HG03159 (cell line): ENCODE measurements at regions not wholly inside any gene's neighbourhood (a gene's known extent, or its start where the extent isn't known, plus 50 kb on each side); places are given as distances from the start of the nearest gene placed in this dataset.

Source experiments
- ATAC-seq: cut with Tn5 transposase; IDR thresholded peaks from one replicate; pipeline ENCODE4 v1.9.1; 2021; ENCODE audit warnings: mild to moderate bottlenecking, moderate library complexity; ENCODE audit not compliant: unreplicated experiment

GRCh38 chr19:33946535-33947264, 150.0 kb downstream of the KCTD15 start:
- ATAC-seq, result no peak

DNA sequence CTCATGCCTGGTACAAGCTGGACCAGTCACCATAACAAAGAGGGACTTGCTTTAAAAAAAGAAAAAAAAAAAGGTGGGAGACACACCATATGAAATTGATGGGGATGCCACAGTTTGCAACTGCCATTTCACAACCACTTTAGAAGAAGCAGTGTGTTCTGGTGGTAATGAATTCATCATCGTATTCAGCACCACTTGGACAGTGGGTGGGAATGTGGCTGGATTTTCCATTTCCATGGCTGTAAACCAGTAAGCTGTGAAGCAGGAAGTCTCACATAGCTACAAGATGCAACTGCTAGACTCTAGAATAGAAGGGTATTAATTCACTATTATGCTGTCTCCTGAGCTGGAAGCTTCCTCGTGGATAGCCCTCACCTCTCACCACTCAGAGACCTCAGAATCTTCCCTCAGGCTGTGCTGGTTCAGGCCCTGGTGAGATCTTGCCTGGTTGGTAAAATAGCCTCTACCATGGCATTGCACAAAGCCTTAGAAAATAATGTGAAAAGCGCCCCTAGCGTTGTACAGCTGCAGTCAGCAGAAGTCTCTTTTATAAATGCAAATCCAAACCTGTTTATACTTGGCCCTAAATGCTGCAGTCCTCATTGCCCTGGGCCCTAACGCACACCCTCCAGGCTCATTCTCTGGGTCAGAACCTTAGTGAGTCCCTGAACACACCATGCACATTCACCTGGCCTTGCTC, 150.7 kb downstream of the KCTD15 start:
- ATAC-seq, result no peak

DNA sequence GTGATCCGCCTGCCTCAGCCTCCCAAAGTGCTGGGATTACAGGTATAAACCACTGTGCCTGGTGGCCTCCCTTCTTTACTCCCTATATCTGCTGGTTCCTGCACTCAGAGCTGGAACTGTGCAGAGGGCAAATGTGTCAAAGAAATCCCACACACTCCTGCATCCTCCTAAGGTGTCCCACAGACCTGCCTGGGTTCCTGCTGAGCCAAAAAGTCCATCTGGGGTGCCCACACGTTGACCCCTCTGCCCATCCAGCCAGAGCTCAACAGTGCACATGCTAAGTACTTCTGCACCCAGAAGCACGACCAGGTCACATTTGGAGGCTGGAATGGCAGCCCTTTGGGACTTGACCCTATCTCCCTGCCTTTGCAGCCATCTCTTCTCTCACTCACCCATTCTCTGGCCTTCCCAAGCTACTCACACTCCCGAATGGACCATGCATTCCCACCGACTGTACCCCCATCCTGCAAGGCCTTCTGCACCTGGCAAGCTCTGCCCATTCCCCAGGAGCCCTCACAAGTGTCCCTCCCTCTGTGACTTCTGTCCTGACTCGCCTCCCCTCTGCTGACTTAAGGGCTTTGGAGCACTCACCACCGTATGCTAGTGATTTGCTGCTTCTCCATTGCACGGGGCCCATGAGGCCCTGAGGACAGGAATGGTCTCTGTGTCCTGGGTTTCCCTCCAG, 152.1 kb downstream of the KCTD15 start:
- ATAC-seq, result no peak

DNA sequence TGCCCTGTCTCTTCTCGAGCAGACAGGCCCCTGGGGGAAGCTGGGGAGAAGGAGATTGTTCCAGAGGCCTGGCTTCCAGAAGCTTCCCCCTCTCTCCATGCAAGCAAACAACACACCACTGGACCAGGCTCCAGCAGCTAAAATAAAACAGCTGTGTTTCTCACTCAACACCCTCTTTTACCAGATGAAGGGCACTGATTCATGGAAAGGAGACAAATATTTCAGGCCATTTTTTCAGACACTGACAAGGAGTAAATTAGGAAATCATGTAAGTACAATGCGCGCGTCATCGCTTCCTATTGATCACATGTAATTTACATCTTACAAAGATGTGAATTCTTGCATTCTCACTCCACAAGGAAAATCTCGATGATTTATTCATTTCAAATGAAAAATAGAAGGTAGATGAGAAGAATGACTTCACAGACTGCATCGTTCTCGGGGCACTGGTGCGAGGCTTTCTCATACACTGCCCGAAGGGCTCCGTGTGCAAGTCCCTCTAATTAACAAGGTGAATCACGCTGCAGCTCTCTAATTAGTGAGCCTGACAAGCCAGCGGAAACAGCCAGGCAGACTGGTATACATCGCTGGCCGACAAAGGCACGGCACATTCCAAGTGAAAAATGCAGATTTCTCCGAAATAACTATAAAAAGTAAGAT, 153.6 kb downstream of the KCTD15 start:
- ATAC-seq, result no peak

DNA sequence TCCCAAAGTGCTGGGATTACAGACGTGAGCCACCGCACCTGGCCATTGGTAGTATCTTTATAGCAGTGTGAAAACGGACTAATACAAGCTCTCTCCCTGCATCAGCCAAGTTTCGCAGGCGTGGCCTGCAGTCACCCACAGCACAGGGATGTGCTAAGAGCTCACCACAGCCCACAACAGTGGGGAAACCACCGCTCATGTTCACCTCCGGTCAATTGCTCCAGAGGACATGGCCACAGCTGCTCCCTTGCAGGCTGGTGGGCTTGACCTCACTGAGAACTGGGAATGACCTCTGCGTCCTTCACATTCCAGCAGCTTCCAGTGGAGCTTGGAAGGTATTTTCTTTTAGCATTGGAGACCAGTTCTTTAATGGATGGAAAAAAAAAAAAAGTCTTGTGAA, 156.4 kb downstream of the KCTD15 start:
- ATAC-seq, result no peak

DNA sequence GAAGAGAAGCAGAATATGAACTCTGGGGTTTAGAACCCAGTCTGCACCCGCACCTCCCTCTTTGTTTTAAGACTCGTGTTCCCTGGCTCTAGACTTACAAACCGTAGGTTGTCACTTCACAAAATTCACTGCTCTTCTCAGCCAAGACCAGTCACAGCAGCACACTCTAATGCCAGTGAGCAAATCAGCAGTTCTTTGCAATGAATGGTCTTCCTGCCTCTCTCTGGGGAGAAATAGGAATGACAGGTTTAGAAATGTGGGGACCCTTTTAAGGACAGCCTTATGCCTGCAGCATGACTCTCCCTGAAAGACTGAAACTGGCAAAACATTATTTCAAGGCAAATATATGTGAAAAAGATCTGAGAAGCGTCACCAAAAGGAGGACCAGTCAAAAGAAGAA, 156.9 kb downstream of the KCTD15 start:
- no peak for ATAC-seq

DNA sequence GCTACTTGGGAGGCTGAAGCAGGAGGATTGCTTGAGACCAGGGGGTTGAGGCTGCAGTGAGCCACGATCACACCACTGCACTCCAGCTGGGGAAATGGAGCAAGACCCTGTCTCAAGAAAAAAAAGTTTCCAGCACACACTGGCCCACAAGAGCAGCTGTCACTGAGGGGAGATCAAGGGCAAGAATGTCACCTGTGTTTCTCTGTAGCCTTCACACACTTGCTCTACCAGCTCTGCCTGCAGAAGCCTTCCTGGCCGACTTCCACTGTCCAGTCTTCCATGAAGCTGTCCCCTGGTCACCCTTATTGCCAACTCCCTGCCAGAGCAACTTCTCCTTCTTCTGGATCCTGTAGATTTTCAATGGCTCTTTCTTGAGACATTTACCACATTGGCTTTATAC, 158.0 kb downstream of the KCTD15 start:
- no peak for ATAC-seq

DNA sequence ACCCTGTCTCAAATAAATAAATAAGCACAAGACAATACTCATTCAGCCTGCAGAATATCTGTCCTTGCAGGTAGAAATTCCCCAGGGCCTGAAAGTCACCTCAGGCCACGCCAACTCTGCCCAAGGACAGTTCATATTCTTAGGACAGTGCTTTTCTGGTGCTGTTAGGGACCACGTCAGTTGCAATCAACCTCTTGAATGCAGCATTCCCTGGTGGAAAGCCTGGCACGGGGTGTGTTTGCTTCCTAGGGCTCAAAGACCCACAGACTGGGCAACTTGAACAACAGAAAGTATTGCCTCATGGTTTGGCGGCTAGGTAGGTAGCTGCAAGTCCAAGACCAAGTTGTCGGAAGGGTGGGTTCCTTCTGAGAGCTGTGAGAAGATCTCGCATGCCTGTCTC, 160.3 kb downstream of the KCTD15 start:
- no peak for ATAC-seq

DNA sequence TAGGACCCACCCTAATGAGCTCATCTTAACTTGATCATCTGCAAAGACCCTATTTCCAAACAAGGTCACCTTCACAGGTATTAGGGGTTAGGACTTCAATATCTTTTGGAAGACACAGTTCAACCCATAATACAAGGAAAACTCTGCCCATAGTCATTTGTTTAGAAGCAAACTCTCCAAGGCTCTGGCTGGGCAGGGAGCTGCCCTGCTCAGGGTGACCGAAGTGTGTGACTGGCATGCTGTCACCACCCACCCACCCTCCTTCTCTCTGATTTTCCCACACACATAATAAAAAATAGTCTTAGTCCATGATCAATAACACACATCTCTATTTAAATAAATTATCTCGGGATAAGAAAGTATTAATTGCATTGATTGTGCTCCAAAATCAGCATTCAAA, 161.1 kb downstream of the KCTD15 start:
- ATAC-seq, result no peak

- ATAC-seq, result no peak
These were observed 163.9 kb downstream of the KCTD15 start for GRCh38 chr19:33960566-33960965.

GRCh38 chr19:33962161-33962560, 165.5 kb downstream of the KCTD15 start:
- ATAC-seq, result no peak

- ATAC-seq, result no peak
These were observed 166.8 kb downstream of the KCTD15 start for GRCh38 chr19:33963514-33963913.

- ATAC-seq, result no peak
These were observed 174.4 kb downstream of the KCTD15 start for GRCh38 chr19:33971073-33971472.

DNA sequence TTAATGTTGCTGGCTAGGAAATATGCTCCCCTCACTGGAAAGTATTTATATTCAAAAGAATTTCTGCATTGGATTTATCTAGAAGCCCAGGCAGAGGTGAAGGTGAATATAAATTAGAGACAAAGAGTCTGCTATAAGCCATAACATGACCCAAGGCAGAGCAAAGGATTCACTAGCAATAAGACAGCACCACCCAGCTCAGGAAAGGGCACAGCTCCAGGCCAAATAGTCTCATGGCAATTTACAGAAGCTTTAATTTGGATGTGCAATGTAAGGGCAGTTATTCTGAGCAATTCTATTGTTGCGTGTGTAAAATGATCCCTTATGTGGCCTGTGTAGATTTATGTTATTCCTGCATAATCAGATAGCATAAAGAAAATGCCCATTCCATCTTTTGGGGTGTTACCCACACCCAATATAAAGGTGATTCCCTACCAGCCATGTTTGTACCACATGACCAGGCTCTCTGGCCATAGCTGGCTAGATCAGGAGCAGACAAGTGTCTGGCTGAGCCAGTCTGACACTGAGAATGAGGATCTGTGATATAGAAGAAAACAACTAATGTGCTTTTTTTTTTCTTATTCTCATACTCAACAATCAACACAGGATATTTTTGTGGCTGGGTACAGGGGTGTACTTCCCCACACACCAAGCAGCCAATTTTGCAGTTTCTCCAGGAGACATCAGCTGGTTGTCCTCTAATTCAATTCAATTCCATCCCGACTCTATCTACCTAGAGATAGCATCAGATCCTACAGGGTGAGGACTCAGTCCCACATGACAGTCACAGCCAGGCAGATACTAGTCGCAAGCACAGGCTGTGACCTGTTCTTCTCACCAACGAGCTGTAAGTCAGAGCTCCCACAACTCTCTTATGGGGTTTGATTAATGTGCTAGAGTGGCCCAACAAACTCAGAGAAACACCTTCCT, 181.4 kb downstream of the KCTD15 start:
- ATAC-seq, result no peak

DNA sequence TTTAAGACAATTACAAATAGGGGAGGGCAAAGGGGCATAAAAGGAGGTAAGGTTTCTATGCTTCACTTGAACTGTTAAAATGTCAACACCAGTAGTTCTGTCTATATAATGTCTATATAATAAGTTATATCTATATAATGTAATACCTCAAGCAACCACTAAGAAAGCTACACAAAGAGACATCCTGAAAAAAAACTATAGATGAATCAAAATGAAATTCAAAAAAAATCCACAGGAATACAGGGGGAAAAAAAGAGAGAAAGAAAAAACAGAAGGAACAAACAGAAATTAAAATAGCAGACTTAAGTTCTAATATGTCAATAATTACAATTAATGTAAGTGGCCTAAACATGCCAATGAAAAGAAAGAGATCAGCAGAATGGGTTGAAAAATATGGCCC, 186.0 kb downstream of the KCTD15 start:
- ATAC-seq, result no peak

GRCh38 chr19:33988601-33989000, 183.7 kb upstream of the LSM14A start:
- no peak for ATAC-seq

- no peak for ATAC-seq
These were observed 174.6 kb upstream of the LSM14A start for GRCh38 chr19:33997690-33998089.

DNA sequence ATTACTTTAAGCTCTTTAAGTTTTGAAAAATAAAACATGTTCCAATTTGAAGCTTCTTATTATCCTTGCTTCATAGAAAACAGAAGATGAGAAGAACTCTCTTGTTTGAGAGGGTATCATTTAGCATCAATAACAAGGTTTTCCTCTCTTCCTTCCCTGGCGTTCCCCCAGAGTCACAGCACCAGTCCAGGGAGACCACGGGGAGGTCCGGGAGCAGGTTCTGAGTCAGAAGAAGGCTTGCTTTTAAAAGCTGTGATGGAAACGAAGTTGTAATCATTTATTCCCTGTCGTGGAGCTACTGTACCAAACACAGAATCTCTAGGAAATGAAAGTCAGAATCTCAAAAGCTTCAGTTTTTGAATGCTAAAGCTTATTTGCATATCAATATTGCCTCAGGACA, 174.0 kb upstream of the LSM14A start:
- ATAC-seq, result no peak

DNA sequence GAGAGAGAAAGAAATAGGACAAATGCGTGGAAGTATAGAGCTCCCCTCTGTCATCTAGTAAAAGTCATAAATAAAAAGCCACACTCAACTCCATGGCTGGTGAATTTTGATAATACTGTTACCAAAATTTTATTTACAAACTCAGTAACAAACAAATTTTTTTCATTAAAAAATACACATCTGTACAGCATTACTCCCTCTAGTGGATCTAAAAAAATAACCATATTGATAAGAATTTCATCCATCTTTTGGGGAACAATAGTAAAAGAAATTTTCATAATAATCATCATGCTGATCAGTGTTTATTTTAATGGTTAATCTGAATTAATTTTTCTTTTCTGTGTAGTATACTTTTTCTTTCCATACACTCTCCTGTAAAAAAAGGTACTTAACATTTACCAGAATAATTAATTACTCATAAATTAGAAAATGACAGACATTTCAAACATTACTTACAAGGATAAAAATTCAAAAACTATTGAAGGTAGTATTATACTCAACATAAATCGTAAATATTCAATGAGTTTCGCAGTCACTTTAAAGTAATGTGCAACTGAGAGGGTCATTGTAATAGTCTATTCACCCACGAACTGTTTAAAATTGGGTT, 173.5 kb upstream of the LSM14A start:
- no peak for ATAC-seq

DNA sequence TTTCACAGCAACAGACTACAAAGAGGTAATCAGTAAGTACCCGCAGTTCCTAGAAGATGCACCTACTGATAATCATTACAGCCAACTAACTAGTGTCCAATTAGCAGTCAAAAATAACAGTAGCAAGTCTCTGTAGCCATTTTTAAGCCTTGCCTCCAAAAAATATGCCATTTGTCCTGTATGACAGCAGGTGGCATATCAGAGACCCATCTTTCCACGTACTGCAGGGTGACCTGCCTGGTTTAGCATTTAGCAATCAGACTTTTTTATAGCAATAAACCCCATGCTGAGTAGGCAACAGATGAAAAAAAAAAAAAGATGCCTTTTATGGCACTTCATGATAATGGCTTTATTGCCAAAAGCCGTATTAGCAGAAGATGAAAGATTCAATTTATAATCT, 155.3 kb upstream of the LSM14A start:
- ATAC-seq, result no peak
